NCI-H526 treated with DMSO at 0.1 percent for 48 hours (cell line): ENCODE measurements at regions not wholly inside any gene's neighbourhood (a gene's known extent, or its start where the extent isn't known, plus 50 kb on each side); places are given as distances from the start of the nearest gene placed in this dataset.
A peak's percentile ranks its signal among the peaks of the same experiment; 100 is the strongest.

Source experiments
- DNase-seq: peaks from one replicate; lab custom pipeline; 2025; lab: John Stamatoyannopoulos, UW

GRCh38 chr1:31127266-31127665 is 61.7 kb upstream of the PUM1 start:
- no peak for DNase-seq

GRCh38 chr1:31122741-31123140 is 57.2 kb upstream of the PUM1 start:
- DNase-seq, result no peak

GRCh38 chr1:31122101-31122735 is 56.7 kb upstream of the PUM1 start:
- DNase-seq, result peak; percentile 31

GRCh38 chr1:31120783-31121180 is 55.3 kb upstream of the PUM1 start:
- no peak for DNase-seq

- no peak for DNase-seq
These were observed 50.5 kb upstream of the PUM1 start for GRCh38 chr1:31116022-31116421.
